Panc1 (cell line): ENCODE measurements at regions not wholly inside any gene's neighbourhood (a gene's known extent, or its start where the extent isn't known, plus 50 kb on each side); places are given as distances from the start of the nearest gene placed in this dataset.

Experiments
- ATAC-seq: fragments of 200-7000 bp; cut with Tn5 transposase; 2 replicates; pipeline ENCODE4 v1.9.1; 2020; ENCODE audit warnings: mild to moderate bottlenecking, moderate library complexity
- BruUV-seq: library from RNA; stranded (reverse); fragments of 400-500 nt; replicated peaks from 2 replicates; lab custom pipeline; 2021; lab: Mats Ljungman, UMichigan
- CTCF ChIA-PET: fragments of 300-600 bp; sonication (Branson Sonifier 250); formaldehyde crosslinking; loops from one replicate; lab custom pipeline; 2022; ENCODE audit warnings: antibody characterized with exemption; lab: Charles Lee
- POLR2A ChIA-PET: fragments of 300-600 bp; sonication (Branson Sonifier 250); formaldehyde crosslinking; loops from one replicate; lab custom pipeline; 2022; ENCODE audit warnings: antibody characterized with exemption; lab: Charles Lee
- DNase-seq: peaks from one replicate; pipeline ENCODE4 v3.0.0-alpha.2; 2010; ENCODE audit warnings: low read depth, low spot score
- H3K27ac ChIP-seq: 2 replicates; pipeline ENCODE4 v1.5.1; 2011; ENCODE audit warnings: mild to moderate bottlenecking, low read length, inconsistent platforms
- H3K27me3 ChIP-seq: fragments of 200-500 bp; sonication (Bioruptor generic); 2 replicates; pipeline ENCODE4 v1.6.0; 2014; ENCODE audit warnings: low read length, inconsistent platforms; ENCODE audit not compliant: control insufficient read depth, insufficient read depth
- H3K36me3 ChIP-seq: fragments of 200-500 bp; sonication (Bioruptor generic); 2 replicates; pipeline ENCODE4 v1.5.1; 2014; ENCODE audit warnings: inconsistent platforms, mild to moderate bottlenecking, low read length, moderate library complexity; ENCODE audit not compliant: control insufficient read depth, insufficient read depth
- H3K4me1 ChIP-seq: 2 replicates; pipeline ENCODE4 v1.5.1; 2011; ENCODE audit warnings: inconsistent platforms, mild to moderate bottlenecking, low read length, moderate library complexity; ENCODE audit not compliant: control insufficient read depth, insufficient read depth
- H3K4me3 ChIP-seq, 2 experiments: 2 replicates each; pipeline ENCODE4 v1.5.1; 2011 to 2012; ENCODE audit warnings: low read depth in 2 of 2, low read length in 2 of 2, mild to moderate bottlenecking in 2 of 2, inconsistent platforms in 1 of 2, moderate library complexity in 1 of 2
- H3K9me3 ChIP-seq: fragments of 200-500 bp; sonication (Bioruptor generic); 2 replicates; pipeline ENCODE4 v1.5.1; 2014; ENCODE audit warnings: low read depth, mild to moderate bottlenecking, inconsistent platforms, low read length, moderate library complexity; ENCODE audit not compliant: control insufficient read depth, insufficient read depth
- POLR2AphosphoS5 ChIP-seq: IDR thresholded peaks from 2 replicates; pipeline ENCODE4 v1.6.1; 2012; ENCODE audit warnings: mild to moderate bottlenecking, low read depth, low read length, moderate library complexity
- SIN3A ChIP-seq: IDR thresholded peaks from 2 replicates; pipeline ENCODE4 v1.6.1; 2012; ENCODE audit warnings: low read depth, mild to moderate bottlenecking, low read length, moderate library complexity, borderline replicate concordance; ENCODE audit not compliant: insufficient read depth
- TCF7L2 ChIP-seq: IDR thresholded peaks from 2 replicates; pipeline ENCODE4 v1.6.1; 2011; ENCODE audit warnings: mild to moderate bottlenecking, low read depth, low read length, inconsistent platforms
- in situ Hi-C: cut with HindIII; loops from 2 replicates; pipeline ENCODE4 v1.10.0; 2016; ENCODE audit warnings: low sequenced_read_pairs, low pct_unique_long_range_greater_than_20kb
- intact Hi-C: fragments of 100-400 bp; cut with micrococcal nuclease; formaldehyde crosslinking; loops from one replicate; pipeline ENCODE4 v1.10.0; 2022; ENCODE audit not compliant: unreplicated experiment
- TF ChIP-seq, protein P1 (sequence below), 2 experiments: IDR thresholded peaks; 2 replicates each; pipeline ENCODE4 v1.6.1; 2011 to 2012; ENCODE audit warnings: low read depth in 2 of 2, control low read depth in 1 of 2, low read length in 1 of 2, mild to moderate bottlenecking in 1 of 2, moderate library complexity in 1 of 2; ENCODE audit not compliant: insufficient read depth in 1 of 2
- TF ChIP-seq, protein P2 (sequence below): fragments of 450-650 bp; IDR thresholded peaks from 2 replicates; pipeline ENCODE4 v1.5.1; 2017; ENCODE audit warnings: mild to moderate bottlenecking

DNA sequence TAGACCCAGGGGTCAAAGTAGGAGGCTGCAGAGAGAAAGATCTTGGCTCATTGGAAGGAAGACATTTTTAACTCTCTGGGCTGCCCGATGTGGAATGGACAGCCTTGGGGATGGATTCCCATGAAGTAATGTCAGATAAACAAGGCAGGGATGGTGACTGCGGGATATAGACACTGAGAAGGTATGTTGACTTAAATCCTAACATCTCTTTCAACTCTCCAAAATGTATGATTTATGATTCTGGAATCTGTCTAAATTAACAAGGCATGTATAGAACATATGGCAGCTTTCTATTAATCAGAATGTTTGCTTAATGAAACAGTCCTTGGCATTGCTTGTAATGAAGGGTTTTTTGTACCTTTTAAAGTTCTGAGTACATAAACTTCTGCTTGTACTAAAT lies 56.1 kb upstream of the VSTM5 start:
- H3K4me3 ChIP-seq, result no peak overlapping the region
- no peaks in the 10 kb centered on the region for H3K9me3 ChIP-seq
- no peaks in the 10 kb centered on the region for H3K36me3 ChIP-seq
- H3K4me1 ChIP-seq, result no peaks in the 10 kb centered on the region
- ChIA-PET CTCF (no interaction called here), POLR2A (no interaction called here)
- intact Hi-C loops (no loop called here), in situ Hi-C loops (no loop called here)
- no peak overlapping the region for H3K27ac ChIP-seq
- H3K27me3 ChIP-seq, result no peaks in the 10 kb centered on the region; the same call in 1 of the 2 replicates
- ATAC-seq (no peak), DNase-seq (no peak)
- BruUV-seq, result no TSS peak
- TF ChIP-seq, protein P1, sequence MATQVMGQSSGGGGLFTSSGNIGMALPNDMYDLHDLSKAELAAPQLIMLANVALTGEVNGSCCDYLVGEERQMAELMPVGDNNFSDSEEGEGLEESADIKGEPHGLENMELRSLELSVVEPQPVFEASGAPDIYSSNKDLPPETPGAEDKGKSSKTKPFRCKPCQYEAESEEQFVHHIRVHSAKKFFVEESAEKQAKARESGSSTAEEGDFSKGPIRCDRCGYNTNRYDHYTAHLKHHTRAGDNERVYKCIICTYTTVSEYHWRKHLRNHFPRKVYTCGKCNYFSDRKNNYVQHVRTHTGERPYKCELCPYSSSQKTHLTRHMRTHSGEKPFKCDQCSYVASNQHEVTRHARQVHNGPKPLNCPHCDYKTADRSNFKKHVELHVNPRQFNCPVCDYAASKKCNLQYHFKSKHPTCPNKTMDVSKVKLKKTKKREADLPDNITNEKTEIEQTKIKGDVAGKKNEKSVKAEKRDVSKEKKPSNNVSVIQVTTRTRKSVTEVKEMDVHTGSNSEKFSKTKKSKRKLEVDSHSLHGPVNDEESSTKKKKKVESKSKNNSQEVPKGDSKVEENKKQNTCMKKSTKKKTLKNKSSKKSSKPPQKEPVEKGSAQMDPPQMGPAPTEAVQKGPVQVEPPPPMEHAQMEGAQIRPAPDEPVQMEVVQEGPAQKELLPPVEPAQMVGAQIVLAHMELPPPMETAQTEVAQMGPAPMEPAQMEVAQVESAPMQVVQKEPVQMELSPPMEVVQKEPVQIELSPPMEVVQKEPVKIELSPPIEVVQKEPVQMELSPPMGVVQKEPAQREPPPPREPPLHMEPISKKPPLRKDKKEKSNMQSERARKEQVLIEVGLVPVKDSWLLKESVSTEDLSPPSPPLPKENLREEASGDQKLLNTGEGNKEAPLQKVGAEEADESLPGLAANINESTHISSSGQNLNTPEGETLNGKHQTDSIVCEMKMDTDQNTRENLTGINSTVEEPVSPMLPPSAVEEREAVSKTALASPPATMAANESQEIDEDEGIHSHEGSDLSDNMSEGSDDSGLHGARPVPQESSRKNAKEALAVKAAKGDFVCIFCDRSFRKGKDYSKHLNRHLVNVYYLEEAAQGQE (IDR thresholded peaks at IDR 0.05; ENCODE audit: insufficient read depth in 1 of 2, low read depth in 2 of 2, low read length in 1 of 2), result no peak
- TF ChIP-seq POLR2AphosphoS5, result no peak

DNA sequence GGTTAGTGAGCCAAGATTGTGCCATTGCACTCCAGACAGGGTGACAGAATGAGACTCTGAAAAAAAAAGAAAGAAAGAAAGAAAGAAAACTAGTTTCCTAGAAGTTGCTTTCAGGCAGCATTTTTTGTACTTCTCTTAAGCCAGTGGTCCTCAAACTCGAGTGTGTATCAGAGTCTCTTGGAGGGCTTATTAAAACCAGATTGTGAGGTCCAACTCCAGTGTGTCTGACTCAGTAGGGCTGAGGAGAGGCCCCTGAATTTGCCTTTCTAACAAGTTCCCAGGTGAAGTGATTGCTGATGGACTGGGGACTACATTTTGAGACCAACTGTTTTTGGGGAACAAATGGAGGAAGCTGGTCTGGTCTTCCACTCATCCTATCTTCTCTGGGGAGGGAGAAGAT lies 57.5 kb upstream of the VSTM5 start:
- Histone ChIP-seq H3K4me1 (no peaks in the 10 kb centered on the region), H3K4me3 (no peak overlapping the region), H3K27ac (no peak overlapping the region), H3K36me3 (no peaks in the 10 kb centered on the region), H3K27me3 (no peaks in the 10 kb centered on the region), H3K9me3 (no peaks in the 10 kb centered on the region)
- DNase-seq, result no peak
- TF ChIP-seq, protein P1 (IDR thresholded peaks at IDR 0.05; ENCODE audit: insufficient read depth in 1 of 2, low read depth in 2 of 2, low read length in 1 of 2), result no peak
- TF ChIP-seq, protein P2, sequence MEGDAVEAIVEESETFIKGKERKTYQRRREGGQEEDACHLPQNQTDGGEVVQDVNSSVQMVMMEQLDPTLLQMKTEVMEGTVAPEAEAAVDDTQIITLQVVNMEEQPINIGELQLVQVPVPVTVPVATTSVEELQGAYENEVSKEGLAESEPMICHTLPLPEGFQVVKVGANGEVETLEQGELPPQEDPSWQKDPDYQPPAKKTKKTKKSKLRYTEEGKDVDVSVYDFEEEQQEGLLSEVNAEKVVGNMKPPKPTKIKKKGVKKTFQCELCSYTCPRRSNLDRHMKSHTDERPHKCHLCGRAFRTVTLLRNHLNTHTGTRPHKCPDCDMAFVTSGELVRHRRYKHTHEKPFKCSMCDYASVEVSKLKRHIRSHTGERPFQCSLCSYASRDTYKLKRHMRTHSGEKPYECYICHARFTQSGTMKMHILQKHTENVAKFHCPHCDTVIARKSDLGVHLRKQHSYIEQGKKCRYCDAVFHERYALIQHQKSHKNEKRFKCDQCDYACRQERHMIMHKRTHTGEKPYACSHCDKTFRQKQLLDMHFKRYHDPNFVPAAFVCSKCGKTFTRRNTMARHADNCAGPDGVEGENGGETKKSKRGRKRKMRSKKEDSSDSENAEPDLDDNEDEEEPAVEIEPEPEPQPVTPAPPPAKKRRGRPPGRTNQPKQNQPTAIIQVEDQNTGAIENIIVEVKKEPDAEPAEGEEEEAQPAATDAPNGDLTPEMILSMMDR, result no peak
- no peak for TF ChIP-seq POLR2AphosphoS5
- TF ChIP-seq TCF7L2, result no peak
- TF ChIP-seq SIN3A, result no peak
- CTCF ChIA-PET, result no interaction called here
- in situ Hi-C loops (no loop called here), intact Hi-C loops (no loop called here)
- POLR2A ChIA-PET, result no interaction called here
- ATAC-seq, result no peak
- no TSS peak for BruUV-seq
